OCI-LY1 (cell line): ENCODE measurements at regions not wholly inside any gene's neighbourhood (a gene's known extent, or its start where the extent isn't known, plus 50 kb on each side); places are given as distances from the start of the nearest gene placed in this dataset.

ENCODE experiments used
- EZH2 ChIP-seq: fragments of 200-600 bp; sonication (generic), shearing (Covaris generic); IDR thresholded peaks from 2 replicates; pipeline ENCODE4 v1.8.0; 2017; ENCODE audit warnings: borderline replicate concordance, mixed run types, mild to moderate bottlenecking, antibody characterized with exemption, low read length, moderate library complexity, mixed read lengths
- TF ChIP-seq, protein P1 (sequence below): fragments of 200-600 bp; sonication (generic), shearing (Covaris generic); IDR thresholded peaks from 2 replicates; pipeline ENCODE4 v1.5.1; 2017; ENCODE audit warnings: mild to moderate bottlenecking, antibody characterized with exemption, low read length, moderate library complexity, mixed read lengths

DNA sequence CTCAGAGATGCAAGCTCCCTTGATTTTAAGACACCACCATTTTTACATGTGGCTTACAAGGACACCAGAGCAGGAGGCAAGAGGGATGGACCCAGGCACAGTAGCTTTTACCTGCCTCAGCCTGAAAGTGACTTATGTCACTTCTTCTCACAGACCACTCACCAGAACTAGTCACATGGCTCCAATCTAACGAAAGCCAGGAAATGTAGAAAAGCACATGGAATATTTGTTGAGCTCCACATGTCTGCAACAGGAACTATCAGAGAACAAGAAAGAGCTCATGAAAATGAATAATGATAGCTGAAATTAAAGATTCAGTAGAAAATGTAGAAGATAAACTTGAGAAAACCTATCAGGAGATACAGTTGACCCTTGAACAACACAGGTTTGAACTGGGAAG, 69.4 kb downstream of the ZNF648 start:
- TF ChIP-seq, protein P1, sequence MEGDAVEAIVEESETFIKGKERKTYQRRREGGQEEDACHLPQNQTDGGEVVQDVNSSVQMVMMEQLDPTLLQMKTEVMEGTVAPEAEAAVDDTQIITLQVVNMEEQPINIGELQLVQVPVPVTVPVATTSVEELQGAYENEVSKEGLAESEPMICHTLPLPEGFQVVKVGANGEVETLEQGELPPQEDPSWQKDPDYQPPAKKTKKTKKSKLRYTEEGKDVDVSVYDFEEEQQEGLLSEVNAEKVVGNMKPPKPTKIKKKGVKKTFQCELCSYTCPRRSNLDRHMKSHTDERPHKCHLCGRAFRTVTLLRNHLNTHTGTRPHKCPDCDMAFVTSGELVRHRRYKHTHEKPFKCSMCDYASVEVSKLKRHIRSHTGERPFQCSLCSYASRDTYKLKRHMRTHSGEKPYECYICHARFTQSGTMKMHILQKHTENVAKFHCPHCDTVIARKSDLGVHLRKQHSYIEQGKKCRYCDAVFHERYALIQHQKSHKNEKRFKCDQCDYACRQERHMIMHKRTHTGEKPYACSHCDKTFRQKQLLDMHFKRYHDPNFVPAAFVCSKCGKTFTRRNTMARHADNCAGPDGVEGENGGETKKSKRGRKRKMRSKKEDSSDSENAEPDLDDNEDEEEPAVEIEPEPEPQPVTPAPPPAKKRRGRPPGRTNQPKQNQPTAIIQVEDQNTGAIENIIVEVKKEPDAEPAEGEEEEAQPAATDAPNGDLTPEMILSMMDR = no peak
- TF ChIP-seq EZH2 = no peak
